ENCODE measurements at regions not wholly inside any gene's neighbourhood (a gene's known extent, or its start where the extent isn't known, plus 50 kb on each side); places are given as distances from the start of the nearest gene placed in this dataset.
"Not testable (repeated sequence)": the region's sequence is repeated elsewhere in the genome, so short reads cannot be mapped to it uniquely, and the experiment has no call there.

DNA sequence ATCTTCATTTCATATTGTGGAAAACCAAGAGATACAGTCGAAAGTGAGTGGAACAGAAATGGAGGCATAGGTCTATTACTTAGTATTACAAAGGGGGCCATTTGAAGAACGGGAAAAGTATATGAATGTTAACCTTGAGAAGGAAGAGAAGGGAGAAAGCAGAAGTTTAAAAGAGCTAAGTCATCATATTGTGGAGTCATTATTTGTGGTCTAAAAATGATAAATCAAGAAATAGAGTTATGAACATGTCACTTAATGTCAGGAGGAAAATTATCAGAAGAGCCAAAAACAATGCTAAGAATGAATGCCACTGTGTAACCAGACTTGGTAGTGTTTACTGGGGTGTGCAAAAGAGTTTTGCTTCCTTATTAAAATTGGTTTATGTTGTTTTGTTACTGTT lies 589.5 kb upstream of the LCORL start:
- DNase-seq (ENCODE audit: low read depth, low spot score): no peak
- no peak overlapping the region for H3K27ac ChIP-seq

- no peak for DNase-seq (ENCODE audit: low read depth, low spot score)
- no peak overlapping the region for H3K27ac ChIP-seq
Observed at GRCh38 chr4:18608908-18609533, 587.5 kb upstream of the LCORL start.

GRCh38 chr4:18602610-18603009 lies 581.1 kb upstream of the LCORL start:
- DNase-seq (ENCODE audit: low read depth, low spot score); H3K27ac ChIP-seq: not testable (repeated sequence)

GRCh38 chr4:18593297-18594002 lies 571.9 kb upstream of the LCORL start:
- no peak overlapping the region for H3K27ac ChIP-seq
- peak; percentile 18 for DNase-seq (ENCODE audit: low read depth, low spot score)

DNA sequence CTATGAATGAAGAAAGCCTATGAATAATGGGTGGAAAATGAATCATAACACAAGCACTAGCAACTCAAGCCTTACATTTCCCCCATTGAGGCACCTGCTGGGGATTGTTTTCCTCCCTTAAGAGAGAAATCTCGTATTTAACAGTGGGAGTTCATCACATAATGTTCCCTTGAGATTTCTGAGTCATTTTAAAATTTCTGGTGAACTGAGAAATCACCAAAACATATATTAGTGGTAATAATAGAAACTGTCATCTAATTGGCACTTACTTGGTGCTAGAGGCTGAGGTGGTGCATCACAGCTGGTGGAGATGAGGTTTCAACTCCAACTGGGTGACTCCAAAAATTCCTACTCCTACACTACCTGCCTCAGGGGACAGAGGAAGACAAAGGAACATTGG lies 561.3 kb upstream of the LCORL start:
- no peak overlapping the region for H3K27ac ChIP-seq
- DNase-seq (ENCODE audit: low read depth, low spot score): no peak

GRCh38 chr4:18578307-18578706 lies 556.8 kb upstream of the LCORL start:
- DNase-seq (ENCODE audit: low read depth, low spot score): no peak
- no peak overlapping the region for H3K27ac ChIP-seq

GRCh38 chr4:18572481-18572880 lies 550.9 kb upstream of the LCORL start:
- DNase-seq (ENCODE audit: low read depth, low spot score): no peak
- H3K27ac ChIP-seq: no peak overlapping the region

- no peak for DNase-seq (ENCODE audit: low read depth, low spot score)
- H3K27ac ChIP-seq: no peak overlapping the region
Observed at GRCh38 chr4:18571301-18571761, 549.8 kb upstream of the LCORL start.

DNA sequence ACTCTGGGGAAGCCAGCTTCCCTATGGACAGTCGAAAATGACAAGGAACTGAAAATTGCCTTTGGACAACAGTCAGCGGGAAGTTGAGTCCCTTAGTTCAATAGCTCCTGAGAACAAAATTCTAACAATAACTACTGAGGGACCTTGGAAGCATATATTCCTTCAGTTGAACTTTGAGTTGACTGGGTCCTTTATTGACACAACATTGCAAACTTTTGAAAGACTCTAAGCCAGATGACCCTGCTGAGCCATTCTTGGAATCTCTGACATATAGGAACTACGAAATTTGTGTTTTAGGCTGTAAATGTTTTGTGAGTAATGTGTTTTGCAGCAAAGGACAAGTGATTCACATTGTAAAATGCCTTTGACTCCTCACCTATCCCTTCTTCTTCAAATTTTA lies 548.8 kb upstream of the LCORL start:
- DNase-seq (ENCODE audit: low read depth, low spot score): no peak
- no peak overlapping the region for H3K27ac ChIP-seq

DNA sequence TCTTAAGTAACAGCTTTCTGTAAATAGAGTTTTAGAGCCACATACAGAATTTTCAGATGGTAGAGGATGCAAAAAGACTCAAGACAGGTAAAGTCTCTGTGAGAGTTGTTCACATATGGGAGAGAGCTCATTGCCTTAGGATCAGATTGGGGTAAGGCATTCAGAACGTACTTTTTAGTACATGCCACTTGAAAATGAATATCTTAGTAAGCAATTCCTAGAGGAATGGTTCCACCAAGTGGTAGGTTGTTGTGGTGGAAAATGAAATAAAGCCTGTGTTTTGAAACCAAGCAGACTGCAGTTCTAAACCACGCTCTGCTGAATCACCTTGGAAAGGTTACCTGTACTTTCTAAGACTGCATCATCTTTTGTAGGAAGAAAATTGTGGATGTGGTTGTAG lies 547.0 kb upstream of the LCORL start:
- no peak overlapping the region for H3K27ac ChIP-seq
- no peak for DNase-seq (ENCODE audit: low read depth, low spot score)

DNA sequence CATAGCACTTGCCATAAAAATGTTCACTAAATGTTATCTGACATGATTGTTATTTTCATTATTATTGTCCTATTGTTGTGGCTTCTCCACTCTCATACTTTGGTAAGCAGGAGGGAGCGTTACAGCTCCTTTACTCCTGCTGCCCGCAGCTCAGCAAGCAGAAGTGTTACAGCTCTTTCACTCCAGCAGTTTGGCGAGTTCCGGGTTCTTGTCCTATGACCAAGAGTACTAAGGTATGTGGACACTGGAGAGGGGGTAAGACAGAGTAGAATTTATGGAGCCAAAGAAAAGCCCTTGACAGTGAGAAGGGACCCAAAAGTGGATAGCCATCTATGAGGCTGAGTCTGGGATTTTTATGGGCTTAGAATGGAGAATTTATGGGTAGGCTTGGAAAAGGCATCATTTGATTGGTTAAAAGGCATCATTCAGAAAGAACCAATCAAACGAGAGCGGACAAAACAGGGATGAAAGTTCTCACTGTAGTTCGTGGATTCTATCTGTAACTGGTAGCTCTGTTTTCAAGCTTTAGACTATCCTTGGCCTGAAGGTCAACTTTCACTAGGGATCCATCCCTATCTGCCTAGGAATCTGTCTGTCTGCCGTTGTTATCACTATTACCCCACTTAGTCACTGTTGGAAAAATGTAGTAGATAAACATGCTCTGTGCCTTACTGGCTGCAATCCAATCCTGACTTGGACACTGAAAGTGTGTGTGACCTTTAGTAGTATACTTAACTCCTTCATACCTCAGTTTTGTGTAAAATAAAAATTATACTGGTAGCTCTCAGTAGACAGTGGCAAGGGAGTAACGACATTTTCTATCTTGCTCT lies 545.6 kb upstream of the LCORL start:
- no peak overlapping the region for H3K27ac ChIP-seq
- DNase-seq (ENCODE audit: low read depth, low spot score): no peak

- no peak overlapping the region for H3K27ac ChIP-seq
- DNase-seq (ENCODE audit: low read depth, low spot score): no peak
Observed at GRCh38 chr4:18559492-18559891, 537.9 kb upstream of the LCORL start.

DNA sequence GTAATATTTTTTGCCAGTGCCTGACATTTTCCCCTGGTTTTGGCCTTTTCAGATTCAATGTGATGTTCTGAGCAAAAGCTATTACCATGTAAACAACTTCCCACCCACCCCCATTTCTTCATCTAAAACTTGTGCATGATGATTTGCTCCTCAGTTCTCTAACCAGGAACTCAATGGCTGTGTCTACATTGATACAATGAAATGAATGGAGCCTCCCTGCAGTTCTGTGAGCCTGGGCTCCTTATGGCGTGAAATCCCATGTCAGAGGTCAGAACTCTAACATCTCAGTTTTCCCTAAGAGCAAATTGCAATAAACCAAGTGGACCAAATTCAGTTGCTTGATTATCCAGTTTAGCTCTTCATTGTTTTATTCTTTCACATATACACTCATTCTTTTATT lies 534.8 kb upstream of the LCORL start:
- no peak overlapping the region for H3K27ac ChIP-seq
- no peak for DNase-seq (ENCODE audit: low read depth, low spot score)

- no peak overlapping the region for H3K27ac ChIP-seq
- DNase-seq (ENCODE audit: low read depth, low spot score): no peak
Observed at GRCh38 chr4:18540349-18540748, 518.8 kb upstream of the LCORL start.

- H3K27ac ChIP-seq: no peak overlapping the region
- no peak for DNase-seq (ENCODE audit: low read depth, low spot score)
Observed at GRCh38 chr4:18538121-18538520, 516.6 kb upstream of the LCORL start.

- no peak overlapping the region for H3K27ac ChIP-seq
- DNase-seq (ENCODE audit: low read depth, low spot score): no peak
Observed at GRCh38 chr4:18536428-18536827, 514.9 kb upstream of the LCORL start.

GRCh38 chr4:18535948-18536347 lies 514.4 kb upstream of the LCORL start:
- no peak overlapping the region for H3K27ac ChIP-seq
- no peak for DNase-seq (ENCODE audit: low read depth, low spot score)

DNA sequence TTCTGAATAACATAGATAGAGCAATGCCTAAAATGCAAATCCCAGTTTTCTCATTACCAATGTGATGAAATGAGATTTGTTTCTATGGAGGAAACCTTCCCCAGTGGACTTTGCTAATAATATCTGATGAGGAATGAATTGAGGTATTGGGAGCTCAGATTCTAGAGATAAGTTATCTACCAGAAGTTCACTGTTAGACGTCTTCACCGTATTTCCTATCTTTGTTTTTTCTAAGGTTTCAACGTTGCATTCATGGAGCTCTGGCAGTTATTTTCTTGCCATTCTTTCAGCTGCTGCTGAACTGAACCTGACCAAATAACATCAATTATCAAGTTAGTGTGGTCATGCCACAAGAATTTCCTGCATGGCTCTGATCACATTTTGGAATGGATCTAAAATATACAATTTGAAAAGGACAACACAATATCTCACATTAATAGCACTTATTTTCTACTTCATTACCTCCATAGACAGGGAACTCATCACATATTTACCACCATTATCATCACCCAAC lies 511.8 kb upstream of the LCORL start:
- DNase-seq (ENCODE audit: low read depth, low spot score): no peak
- no peak overlapping the region for H3K27ac ChIP-seq

DNA sequence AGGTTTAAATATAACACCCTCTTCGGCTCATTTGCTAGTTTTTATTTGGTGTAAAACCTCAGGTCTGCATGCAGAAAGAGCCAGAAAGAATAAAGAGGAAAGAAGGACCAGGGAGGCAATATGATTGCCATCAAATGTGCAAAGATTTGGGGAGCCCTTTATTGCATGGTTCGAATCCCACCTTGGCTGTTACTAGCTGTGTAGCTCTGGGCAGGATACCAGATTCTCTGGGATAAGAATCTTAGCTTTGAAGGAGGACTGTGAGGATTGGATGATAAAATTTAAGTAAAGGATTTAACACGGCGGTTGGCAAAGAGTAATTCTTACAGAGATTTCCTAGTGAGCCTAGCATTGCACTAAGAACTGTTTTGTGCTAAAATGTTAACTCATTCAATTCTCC lies 510.2 kb upstream of the LCORL start:
- H3K27ac ChIP-seq: no peak overlapping the region
- no peak for DNase-seq (ENCODE audit: low read depth, low spot score)

GRCh38 chr4:18529482-18529881 lies 507.9 kb upstream of the LCORL start:
- no peak for DNase-seq (ENCODE audit: low read depth, low spot score)

GRCh38 chr4:18524667-18525066 lies 503.1 kb upstream of the LCORL start:
- no peak overlapping the region for H3K27ac ChIP-seq
- no peak for DNase-seq (ENCODE audit: low read depth, low spot score)

More at GRCh38 chr4:18529482-18529881, 507.9 kb upstream of the LCORL start:
- no peak overlapping the region for H3K27ac ChIP-seq

Measured in epithelial cell of prostate (primary cell).